ENCODE measurements at regions not wholly inside any gene's neighbourhood (a gene's known extent, or its start where the extent isn't known, plus 50 kb on each side); places are given as distances from the start of the nearest gene placed in this dataset.

DNA sequence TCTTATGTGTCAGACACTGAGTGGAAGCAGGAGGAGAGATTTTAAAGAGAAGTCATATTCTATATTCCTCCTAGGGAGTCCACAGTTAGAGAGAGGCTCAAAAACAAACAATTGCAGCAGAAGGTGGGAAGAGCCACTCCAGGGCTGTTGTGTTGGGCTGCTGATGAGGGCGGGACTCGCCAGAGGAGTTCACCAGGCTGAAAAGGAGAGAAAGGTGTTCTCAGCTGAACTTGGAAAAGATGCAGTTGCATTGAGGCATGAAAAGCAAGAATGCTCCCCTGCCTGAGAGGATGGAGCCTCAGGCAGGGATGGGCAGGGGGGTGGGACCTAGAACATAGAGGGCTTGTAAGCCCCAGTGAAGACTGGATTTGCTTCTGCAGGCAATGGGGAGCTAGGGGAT lies 324.2 kb downstream of the CXCL12 start:
- TF ChIP-seq POLR2A (IDR thresholded peaks at IDR 0.05; ENCODE audit: low read length): no peak
- TF ChIP-seq GATA1 (IDR thresholded peaks at IDR 0.05; ENCODE audit: low read depth, low read length): no peak
